Esophagus squamous epithelium (tissue), 4 donors: ENCODE measurements at regions not wholly inside any gene's neighbourhood (a gene's known extent, or its start where the extent isn't known, plus 50 kb on each side); places are given as distances from the start of the nearest gene placed in this dataset.

Source experiments
- CTCF ChIP-seq, 6 experiments: fragments of 450-650 bp in 4 of 6; fragments of 200-600 bp in 2 of 6; sonication (generic) in 2 of 6; IDR thresholded peaks; one replicate each; pipeline ENCODE4 v1.5.1; 2016 to 2019; ENCODE audit warnings: antibody characterized with exemption in 6 of 6, mild to moderate bottlenecking in 4 of 6, moderate library complexity in 4 of 6
- POLR2A ChIP-seq, 4 donors: fragments of 450-650 bp; IDR thresholded peaks; one replicate each; pipeline ENCODE4 v1.6.1; 2017; ENCODE audit warnings: antibody characterized with exemption in 4 of 4, mild to moderate bottlenecking in 4 of 4, moderate library complexity in 3 of 4

- TF ChIP-seq CTCF (IDR thresholded peaks at IDR 0.05) (no peak), POLR2A (IDR thresholded peaks at IDR 0.05) (no peak)
Measured at GRCh38 chr3:166257715-166258114, 420.5 kb upstream of the BCHE start.
